OCI-LY7 (cell line): ENCODE measurements at regions not wholly inside any gene's neighbourhood (a gene's known extent, or its start where the extent isn't known, plus 50 kb on each side); places are given as distances from the start of the nearest gene placed in this dataset.

ENCODE experiments used
- BruUV-seq: library from RNA; stranded (reverse); fragments of 400-500 nt; replicated peaks from 2 replicates; lab custom pipeline; 2021; lab: Mats Ljungman, UMichigan
- CTCF ChIA-PET: fragments of 300-600 bp; sonication (Branson Sonifier 250); formaldehyde crosslinking; loops from one replicate; lab custom pipeline; 2022; ENCODE audit warnings: antibody characterized with exemption; ENCODE audit not compliant: unreplicated experiment; lab: Charles Lee
- POLR2A ChIA-PET: fragments of 300-600 bp; sonication (Branson Sonifier 250); formaldehyde crosslinking; loops from one replicate; lab custom pipeline; 2022; ENCODE audit warnings: antibody characterized with exemption; lab: Charles Lee
- DNase-seq: peaks from one replicate; pipeline ENCODE4 v3.0.0-alpha.2; 2015; ENCODE audit warnings: low spot score
- H2AFZ ChIP-seq: fragments of 200-600 bp; sonication (generic), shearing (Covaris generic); 2 replicates; pipeline ENCODE4 v1.6.1; 2014; ENCODE audit warnings: mild to moderate bottlenecking, antibody characterized with exemption, low read length, moderate library complexity
- H3K27ac ChIP-seq: fragments of 200-600 bp; sonication (generic); 2 replicates; pipeline ENCODE4 v1.5.1; 2014; ENCODE audit warnings: mixed run types, low read depth, mild to moderate bottlenecking, moderate library complexity, low read length, inconsistent platforms; ENCODE audit not compliant: poor library complexity, severe bottlenecking
- H3K36me3 ChIP-seq: fragments of 200-600 bp; sonication (generic); 2 replicates; pipeline ENCODE4 v1.6.1; 2014; ENCODE audit warnings: mild to moderate bottlenecking, antibody characterized with exemption, low read length, moderate library complexity, mixed read lengths; ENCODE audit not compliant: insufficient read depth
- H3K4me1 ChIP-seq: fragments of 200-600 bp; sonication (generic); 2 replicates; pipeline ENCODE4 v1.5.1; 2014; ENCODE audit warnings: mild to moderate bottlenecking, low read length; ENCODE audit not compliant: insufficient read depth, poor library complexity, severe bottlenecking
- H3K4me2 ChIP-seq: fragments of 200-600 bp; sonication (generic); 2 replicates; pipeline ENCODE4 v1.6.1; 2014; ENCODE audit warnings: mild to moderate bottlenecking, low read length
- H3K4me3 ChIP-seq: fragments of 200-600 bp; sonication (generic); 2 replicates; pipeline ENCODE4 v1.5.1; 2014; ENCODE audit warnings: mild to moderate bottlenecking, low read depth, low read length; ENCODE audit not compliant: poor library complexity, severe bottlenecking
- H3K79me2 ChIP-seq: fragments of 200-600 bp; sonication (generic); 2 replicates; pipeline ENCODE4 v1.6.1; 2016; ENCODE audit warnings: low read depth, mild to moderate bottlenecking, low read length, moderate library complexity, mixed read lengths; ENCODE audit not compliant: insufficient read depth
- H3K9me2 ChIP-seq: fragments of 200-600 bp; sonication (generic); 2 replicates; pipeline ENCODE4 v1.6.1; 2016; ENCODE audit warnings: mild to moderate bottlenecking, low read length, mixed read lengths; ENCODE audit not compliant: insufficient read depth
- H3K9me3 ChIP-seq: fragments of 200-600 bp; sonication (generic); 2 replicates; pipeline ENCODE4 v1.6.1; 2014; ENCODE audit warnings: mild to moderate bottlenecking, mixed run types, low read length, mixed read lengths
- H4K20me1 ChIP-seq: fragments of 200-600 bp; sonication (generic); 2 replicates; pipeline ENCODE4 v1.6.1; 2014; ENCODE audit warnings: mild to moderate bottlenecking, antibody characterized with exemption, low read length, moderate library complexity, mixed read lengths; ENCODE audit not compliant: insufficient read depth
- EZH2phosphoT487 ChIP-seq: fragments of 200-600 bp; sonication (generic); IDR thresholded peaks from 2 replicates; pipeline ENCODE4 v1.6.1; 2018; ENCODE audit warnings: low read depth, borderline replicate concordance, mild to moderate bottlenecking, mixed run types, antibody characterized with exemption, low read length, moderate library complexity, mixed read lengths
- intact Hi-C: fragments of 100-400 bp; cut with micrococcal nuclease; formaldehyde crosslinking; loops from one replicate; pipeline ENCODE4 v1.10.0; 2022; ENCODE audit not compliant: unreplicated experiment
- TF ChIP-seq, protein P1 (sequence below): fragments of 200-600 bp; sonication (generic); conservative IDR thresholded peaks from 2 replicates; pipeline ENCODE4 v1.5.1; 2014; ENCODE audit warnings: mild to moderate bottlenecking, antibody characterized with exemption, low read length, moderate library complexity, mixed read lengths

- H3K36me3 ChIP-seq, result no peaks in the 10 kb centered on the region
- H2AFZ ChIP-seq, result no peak overlapping the region
- H3K27ac ChIP-seq, result no peak overlapping the region
- BruUV-seq, result no TSS peak
- no peaks in the 10 kb centered on the region for H3K9me2 ChIP-seq
- TF ChIP-seq, protein P1, sequence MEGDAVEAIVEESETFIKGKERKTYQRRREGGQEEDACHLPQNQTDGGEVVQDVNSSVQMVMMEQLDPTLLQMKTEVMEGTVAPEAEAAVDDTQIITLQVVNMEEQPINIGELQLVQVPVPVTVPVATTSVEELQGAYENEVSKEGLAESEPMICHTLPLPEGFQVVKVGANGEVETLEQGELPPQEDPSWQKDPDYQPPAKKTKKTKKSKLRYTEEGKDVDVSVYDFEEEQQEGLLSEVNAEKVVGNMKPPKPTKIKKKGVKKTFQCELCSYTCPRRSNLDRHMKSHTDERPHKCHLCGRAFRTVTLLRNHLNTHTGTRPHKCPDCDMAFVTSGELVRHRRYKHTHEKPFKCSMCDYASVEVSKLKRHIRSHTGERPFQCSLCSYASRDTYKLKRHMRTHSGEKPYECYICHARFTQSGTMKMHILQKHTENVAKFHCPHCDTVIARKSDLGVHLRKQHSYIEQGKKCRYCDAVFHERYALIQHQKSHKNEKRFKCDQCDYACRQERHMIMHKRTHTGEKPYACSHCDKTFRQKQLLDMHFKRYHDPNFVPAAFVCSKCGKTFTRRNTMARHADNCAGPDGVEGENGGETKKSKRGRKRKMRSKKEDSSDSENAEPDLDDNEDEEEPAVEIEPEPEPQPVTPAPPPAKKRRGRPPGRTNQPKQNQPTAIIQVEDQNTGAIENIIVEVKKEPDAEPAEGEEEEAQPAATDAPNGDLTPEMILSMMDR, result no peak
- TF ChIP-seq EZH2phosphoT487, result no peak
- no peaks in the 10 kb centered on the region for H3K4me1 ChIP-seq
- no peak for DNase-seq
- no peaks in the 10 kb centered on the region for H4K20me1 ChIP-seq
- H3K79me2 ChIP-seq, result no peaks in the 10 kb centered on the region
- no peak overlapping the region for H3K4me3 ChIP-seq
- intact Hi-C loops, result no loop called here
- CTCF ChIA-PET, result no interaction called here
- no peaks in the 10 kb centered on the region for H3K9me3 ChIP-seq
- no peak overlapping the region for H3K4me2 ChIP-seq
- POLR2A ChIA-PET, result no interaction called here
Observed at GRCh38 chr2:180190851-180191250, 183.8 kb upstream of the CWC22 start.

GRCh38 chr2:180187611-180188010 is 180.5 kb upstream of the CWC22 start:
- Histone ChIP-seq H2AFZ (no peak overlapping the region), H3K4me3 (no peak overlapping the region), H3K9me3 (no peaks in the 10 kb centered on the region), H3K27ac (no peak overlapping the region), H3K36me3 (no peaks in the 10 kb centered on the region), H3K4me2 (no peak overlapping the region), H3K9me2 (no peaks in the 10 kb centered on the region), H4K20me1 (no peaks in the 10 kb centered on the region), H3K79me2 (no peaks in the 10 kb centered on the region), H3K4me1 (no peaks in the 10 kb centered on the region)
- intact Hi-C loops, result no loop called here
- BruUV-seq, result no TSS peak
- TF ChIP-seq, protein P1, result no peak
- TF ChIP-seq EZH2phosphoT487, result no peak
- DNase-seq, result no peak
- ChIA-PET POLR2A (no interaction called here), CTCF (no interaction called here)

GRCh38 chr2:180184506-180184905 is 177.4 kb upstream of the CWC22 start:
- ChIA-PET CTCF (no interaction called here), POLR2A (no interaction called here)
- H3K9me3 ChIP-seq, result no peaks in the 10 kb centered on the region
- H3K9me2 ChIP-seq, result no peaks in the 10 kb centered on the region
- TF ChIP-seq, protein P1, result no peak
- TF ChIP-seq EZH2phosphoT487, result no peak
- no peak for DNase-seq
- intact Hi-C loops, result no loop called here
- BruUV-seq, result no TSS peak
- H3K27ac ChIP-seq, result no peak overlapping the region
- no peaks in the 10 kb centered on the region for H3K79me2 ChIP-seq
- no peak overlapping the region for H3K4me2 ChIP-seq
- H4K20me1 ChIP-seq, result no peaks in the 10 kb centered on the region
- H3K36me3 ChIP-seq, result no peaks in the 10 kb centered on the region
- no peak overlapping the region for H3K4me3 ChIP-seq
- H3K4me1 ChIP-seq, result no peaks in the 10 kb centered on the region
- H2AFZ ChIP-seq, result no peak overlapping the region
